Peyer's patch (tissue), 4 donors: ENCODE measurements at regions not wholly inside any gene's neighbourhood (a gene's known extent, or its start where the extent isn't known, plus 50 kb on each side); places are given as distances from the start of the nearest gene placed in this dataset.

ENCODE experiments used
- CTCF ChIP-seq, 6 experiments: fragments of 450-650 bp in 4 of 6; fragments of 200-600 bp in 2 of 6; sonication (generic) in 1 of 6; IDR thresholded peaks; one replicate each; pipeline ENCODE4 v1.5.1; 2017 to 2019; ENCODE audit warnings: antibody characterized with exemption in 6 of 6, mild to moderate bottlenecking in 3 of 6, moderate library complexity in 1 of 6
- POLR2A ChIP-seq, 2 donors: fragments of 450-650 bp; IDR thresholded peaks; one replicate each; pipeline ENCODE4 v1.5.1; 2017; ENCODE audit warnings: antibody characterized with exemption in 2 of 2, mild to moderate bottlenecking in 2 of 2, moderate library complexity in 2 of 2

- TF ChIP-seq CTCF (IDR thresholded peaks at IDR 0.05), result no peak
- TF ChIP-seq POLR2A (IDR thresholded peaks at IDR 0.05), result no peak
Measured at GRCh38 chr1:147417024-147417423, 124.3 kb upstream of the BCL9 start.
